PFSK-1 (cell line): ENCODE measurements at regions not wholly inside any gene's neighbourhood (a gene's known extent, or its start where the extent isn't known, plus 50 kb on each side); places are given as distances from the start of the nearest gene placed in this dataset.

Experiments used
- POLR2AphosphoS5 ChIP-seq: IDR thresholded peaks from 2 replicates; pipeline ENCODE4 v1.6.1; 2012; ENCODE audit warnings: low read depth, mild to moderate bottlenecking, control low read depth, low read length, moderate library complexity
- TAF1 ChIP-seq: IDR thresholded peaks from 2 replicates; pipeline ENCODE4 v1.6.1; 2012; ENCODE audit warnings: low read length, control low read depth, borderline replicate concordance; ENCODE audit not compliant: insufficient read depth
- TF ChIP-seq, protein P1 (sequence below), 2 experiments: IDR thresholded peaks; 2 replicates each; pipeline versions ENCODE4 v1.6.1 to v1.8.0; 2011 to 2012; ENCODE audit warnings: low read depth in 2 of 2, low read length in 2 of 2, control low read depth in 1 of 2, inconsistent platforms in 1 of 2, mild to moderate bottlenecking in 1 of 2, moderate library complexity in 1 of 2; ENCODE audit not compliant: insufficient read depth in 1 of 2

DNA sequence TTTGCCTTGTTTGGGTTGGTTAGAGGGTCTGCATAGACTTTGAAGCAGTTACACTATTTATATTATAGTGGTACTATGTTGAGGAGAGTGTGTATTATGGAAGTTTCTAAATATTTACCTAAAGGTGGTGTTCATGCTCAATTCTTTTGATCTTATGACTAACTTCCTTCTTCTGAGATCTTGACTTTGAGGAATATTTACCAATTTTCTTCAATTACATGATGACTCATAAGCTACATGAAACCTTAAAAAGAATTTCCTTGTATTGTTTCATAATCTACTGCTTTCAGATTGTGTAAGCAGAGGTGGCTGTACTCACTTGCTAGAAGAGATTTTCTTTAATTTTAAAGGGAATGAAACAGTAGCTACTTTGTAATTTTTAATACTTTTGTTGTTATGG is 276.1 kb downstream of the TAF11L14 start:
- no peak for TF ChIP-seq TAF1
- TF ChIP-seq, protein P1, sequence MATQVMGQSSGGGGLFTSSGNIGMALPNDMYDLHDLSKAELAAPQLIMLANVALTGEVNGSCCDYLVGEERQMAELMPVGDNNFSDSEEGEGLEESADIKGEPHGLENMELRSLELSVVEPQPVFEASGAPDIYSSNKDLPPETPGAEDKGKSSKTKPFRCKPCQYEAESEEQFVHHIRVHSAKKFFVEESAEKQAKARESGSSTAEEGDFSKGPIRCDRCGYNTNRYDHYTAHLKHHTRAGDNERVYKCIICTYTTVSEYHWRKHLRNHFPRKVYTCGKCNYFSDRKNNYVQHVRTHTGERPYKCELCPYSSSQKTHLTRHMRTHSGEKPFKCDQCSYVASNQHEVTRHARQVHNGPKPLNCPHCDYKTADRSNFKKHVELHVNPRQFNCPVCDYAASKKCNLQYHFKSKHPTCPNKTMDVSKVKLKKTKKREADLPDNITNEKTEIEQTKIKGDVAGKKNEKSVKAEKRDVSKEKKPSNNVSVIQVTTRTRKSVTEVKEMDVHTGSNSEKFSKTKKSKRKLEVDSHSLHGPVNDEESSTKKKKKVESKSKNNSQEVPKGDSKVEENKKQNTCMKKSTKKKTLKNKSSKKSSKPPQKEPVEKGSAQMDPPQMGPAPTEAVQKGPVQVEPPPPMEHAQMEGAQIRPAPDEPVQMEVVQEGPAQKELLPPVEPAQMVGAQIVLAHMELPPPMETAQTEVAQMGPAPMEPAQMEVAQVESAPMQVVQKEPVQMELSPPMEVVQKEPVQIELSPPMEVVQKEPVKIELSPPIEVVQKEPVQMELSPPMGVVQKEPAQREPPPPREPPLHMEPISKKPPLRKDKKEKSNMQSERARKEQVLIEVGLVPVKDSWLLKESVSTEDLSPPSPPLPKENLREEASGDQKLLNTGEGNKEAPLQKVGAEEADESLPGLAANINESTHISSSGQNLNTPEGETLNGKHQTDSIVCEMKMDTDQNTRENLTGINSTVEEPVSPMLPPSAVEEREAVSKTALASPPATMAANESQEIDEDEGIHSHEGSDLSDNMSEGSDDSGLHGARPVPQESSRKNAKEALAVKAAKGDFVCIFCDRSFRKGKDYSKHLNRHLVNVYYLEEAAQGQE (IDR thresholded peaks at IDR 0.05; ENCODE audit: insufficient read depth in 1 of 2, low read depth in 2 of 2, low read length in 2 of 2): no peak
- no peak for TF ChIP-seq POLR2AphosphoS5
